H1 (cell line): ENCODE measurements at regions not wholly inside any gene's neighbourhood (a gene's known extent, or its start where the extent isn't known, plus 50 kb on each side); places are given as distances from the start of the nearest gene placed in this dataset.

Experiments
- CHD1 ChIP-seq: IDR thresholded peaks from 2 replicates; pipeline ENCODE4 v1.6.1; 2012; ENCODE audit warnings: low read depth, low read length, improper control_type of control experiment
- CTCF ChIP-seq, 3 experiments: IDR thresholded peaks; 1 replicate in 2 of 3; 2 replicates in 1 of 3; pipeline versions ENCODE4 v1.5.1 to v1.6.1; 2011; ENCODE audit warnings: low read length in 3 of 3, mild to moderate bottlenecking in 3 of 3, inconsistent platforms in 2 of 3, low read depth in 1 of 3, moderate library complexity in 1 of 3; ENCODE audit not compliant: insufficient read depth in 1 of 3; ENCODE audit errors: control extremely low read depth in 1 of 3
- EP300 ChIP-seq, 2 experiments: IDR thresholded peaks; 1 replicate in 1 of 2; 2 replicates in 1 of 2; pipeline ENCODE4 v1.6.1; 2011 to 2012; ENCODE audit warnings: low read depth in 2 of 2, low read length in 2 of 2, mild to moderate bottlenecking in 2 of 2, borderline replicate concordance in 1 of 2, inconsistent platforms in 1 of 2, moderate library complexity in 1 of 2
- HDAC2 ChIP-seq, 2 experiments: fragments of 300-600 bp in 1 of 2; sonication (generic) in 1 of 2; IDR thresholded peaks; 2 replicates each; pipeline ENCODE4 v1.6.1; 2011 to 2012; ENCODE audit warnings: low read depth in 2 of 2, low read length in 2 of 2, mild to moderate bottlenecking in 2 of 2, moderate library complexity in 2 of 2, borderline replicate concordance in 1 of 2, inconsistent platforms in 1 of 2
- POLR2A ChIP-seq, 2 experiments: IDR thresholded peaks; 1 replicate in 1 of 2; 2 replicates in 1 of 2; pipeline ENCODE4 v1.6.1; 2011; ENCODE audit warnings: low read depth in 2 of 2, low read length in 2 of 2, mild to moderate bottlenecking in 2 of 2; ENCODE audit errors: control extremely low read depth in 1 of 2
- SIRT6 ChIP-seq: IDR thresholded peaks from one replicate; pipeline ENCODE4 v1.7.1; 2012; ENCODE audit warnings: low read length, inconsistent platforms

- no peak for TF ChIP-seq HDAC2 (IDR thresholded peaks at IDR 0.05; ENCODE audit: borderline replicate concordance in 1 of 2, low read depth in 2 of 2, low read length in 2 of 2)
- TF ChIP-seq POLR2A (IDR thresholded peaks at IDR 0.05; ENCODE audit: control extremely low read depth in 1 of 2, low read depth in 2 of 2, low read length in 2 of 2): no peak
- TF ChIP-seq CTCF (IDR thresholded peaks at IDR 0.05; ENCODE audit: control extremely low read depth in 1 of 3, insufficient read depth in 1 of 3, low read depth in 1 of 3, low read length in 3 of 3): no peak
- TF ChIP-seq EP300 (IDR thresholded peaks at IDR 0.05; ENCODE audit: borderline replicate concordance in 1 of 2, low read depth in 2 of 2, low read length in 2 of 2): no peak
- TF ChIP-seq CHD1: no peak
- no peak for TF ChIP-seq SIRT6
These were observed 303.6 kb upstream of the ARPP21 start for GRCh38 chr3:35335703-35336102.
